GM18517 (cell line): ENCODE measurements at regions not wholly inside any gene's neighbourhood (a gene's known extent, or its start where the extent isn't known, plus 50 kb on each side); places are given as distances from the start of the nearest gene placed in this dataset.
"Not testable (repeated sequence)": the region's sequence is repeated elsewhere in the genome, so short reads cannot be mapped to it uniquely, and the experiment has no call there.

Source experiments
- ATAC-seq: cut with Tn5 transposase; IDR thresholded peaks from one replicate; pipeline ENCODE4 v1.9.1; 2021; ENCODE audit warnings: mild to moderate bottlenecking, moderate library complexity; ENCODE audit not compliant: unreplicated experiment

DNA sequence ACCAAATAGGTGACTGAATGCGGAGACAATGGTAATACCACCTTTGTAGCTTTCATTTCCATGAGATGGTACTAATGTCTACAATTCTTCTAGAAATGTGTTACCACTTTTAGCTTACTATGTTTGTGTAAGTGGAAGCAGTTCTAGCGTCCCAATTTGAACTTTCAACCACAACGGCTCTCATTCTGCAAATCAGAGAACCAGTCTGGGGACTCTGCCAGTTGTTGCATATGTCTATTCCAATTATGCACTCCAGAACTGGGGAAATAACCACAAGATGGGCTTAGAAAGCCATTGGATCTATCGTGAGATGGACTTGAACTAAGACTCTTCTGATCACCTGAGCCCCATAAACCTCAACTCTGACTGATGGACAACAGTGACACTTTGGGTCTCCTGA, 862.3 kb downstream of the SLITRK1 start:
- no peak for ATAC-seq

GRCh38 chr13:83009987-83010386, 872.3 kb downstream of the SLITRK1 start:
- ATAC-seq = no peak

DNA sequence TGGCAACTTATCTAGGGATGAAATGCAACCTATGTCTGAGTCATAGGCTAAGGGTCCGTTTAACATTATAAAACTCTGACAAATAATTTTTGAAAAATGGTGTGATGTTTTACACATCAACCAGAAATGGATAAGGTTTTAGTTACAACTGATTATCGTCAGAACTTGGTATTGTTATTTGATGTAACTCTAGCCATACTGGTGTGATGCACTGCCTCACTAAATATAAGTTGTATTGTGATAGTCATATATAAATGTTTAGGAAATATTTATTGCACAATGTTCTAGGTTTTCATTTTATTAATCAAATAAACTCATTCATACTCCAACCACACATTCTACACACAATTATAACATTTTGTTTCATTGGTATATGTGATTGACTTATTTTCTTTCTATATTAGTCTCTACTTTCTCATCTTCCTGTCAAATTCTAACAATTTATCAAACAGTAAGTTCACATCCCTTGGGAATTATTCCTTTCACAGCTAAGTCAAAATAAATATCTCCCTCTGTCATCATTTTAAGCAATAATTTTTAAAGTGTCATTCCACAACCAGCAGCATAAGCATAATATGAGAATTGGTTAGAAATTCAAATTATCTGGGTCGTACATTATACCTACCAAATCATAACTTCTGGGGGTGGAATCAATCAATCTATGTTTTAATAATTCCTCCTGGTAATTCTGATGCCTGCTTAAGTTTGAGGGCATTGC, 873.9 kb downstream of the SLITRK1 start:
- no peak for ATAC-seq

DNA sequence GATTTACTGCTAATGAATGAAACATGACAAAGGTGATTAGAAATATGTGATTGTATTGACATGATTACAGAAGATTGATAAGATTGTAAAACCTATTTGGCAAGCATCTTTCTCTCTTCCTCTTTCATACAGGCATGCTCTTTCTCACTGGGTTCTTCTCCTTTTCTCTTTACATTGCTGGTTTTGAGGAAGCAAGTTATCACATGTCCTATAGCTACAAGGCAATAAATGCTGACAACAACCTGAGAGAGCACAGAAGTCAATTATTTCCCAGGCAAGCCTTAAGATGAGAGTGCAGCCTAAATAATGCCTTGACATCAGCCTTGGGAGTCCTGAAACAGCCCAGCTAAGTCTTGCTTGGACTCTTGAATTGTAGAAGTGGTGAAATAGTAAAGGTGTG, 875.0 kb downstream of the SLITRK1 start:
- ATAC-seq = no peak

DNA sequence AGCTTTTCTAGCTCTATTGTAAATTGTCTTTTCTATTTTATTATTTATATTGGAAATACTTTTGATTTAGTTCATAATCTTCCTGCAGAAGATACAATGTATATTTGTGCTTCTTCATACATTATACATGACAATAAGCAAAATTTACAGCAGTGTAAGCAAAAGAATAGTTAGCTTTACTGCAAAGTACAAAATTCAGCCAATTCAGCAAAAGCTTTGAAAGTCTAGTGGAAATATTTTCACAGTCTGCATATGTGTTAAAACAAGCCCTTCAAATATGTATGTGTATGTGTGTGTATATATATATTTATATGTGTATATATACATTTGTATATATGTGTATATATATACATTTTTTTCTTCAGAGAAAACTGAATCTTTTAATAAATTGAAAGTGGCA, 879.1 kb downstream of the SLITRK1 start:
- no peak for ATAC-seq

- ATAC-seq = no peak
These were observed 888.9 kb downstream of the SLITRK1 start for GRCh38 chr13:82993417-82993816.

- no peak for ATAC-seq
These were observed 905.8 kb downstream of the SLITRK1 start for GRCh38 chr13:82976499-82976898.

- ATAC-seq = no peak
These were observed 918.8 kb downstream of the SLITRK1 start for GRCh38 chr13:82963226-82964099.

GRCh38 chr13:82962397-82962796, 919.9 kb downstream of the SLITRK1 start:
- no peak for ATAC-seq

DNA sequence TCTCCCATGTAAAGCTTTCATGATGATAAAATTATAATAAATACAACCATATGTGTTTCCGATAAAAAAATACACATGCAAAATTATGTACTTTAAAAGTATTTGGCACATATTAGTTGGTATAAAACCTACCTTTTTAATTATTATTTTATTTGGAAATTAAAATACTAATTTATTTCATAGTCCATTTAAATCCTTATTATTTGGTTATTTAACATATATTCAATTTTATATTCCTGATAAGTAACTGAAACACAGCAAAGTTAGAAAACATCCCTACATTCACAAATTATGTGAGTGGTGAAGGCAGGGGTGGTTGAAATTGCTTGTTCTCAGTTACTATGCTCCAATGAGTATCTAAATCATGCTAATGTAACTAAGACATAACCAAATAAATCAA, 920.5 kb downstream of the SLITRK1 start:
- ATAC-seq = no peak

DNA sequence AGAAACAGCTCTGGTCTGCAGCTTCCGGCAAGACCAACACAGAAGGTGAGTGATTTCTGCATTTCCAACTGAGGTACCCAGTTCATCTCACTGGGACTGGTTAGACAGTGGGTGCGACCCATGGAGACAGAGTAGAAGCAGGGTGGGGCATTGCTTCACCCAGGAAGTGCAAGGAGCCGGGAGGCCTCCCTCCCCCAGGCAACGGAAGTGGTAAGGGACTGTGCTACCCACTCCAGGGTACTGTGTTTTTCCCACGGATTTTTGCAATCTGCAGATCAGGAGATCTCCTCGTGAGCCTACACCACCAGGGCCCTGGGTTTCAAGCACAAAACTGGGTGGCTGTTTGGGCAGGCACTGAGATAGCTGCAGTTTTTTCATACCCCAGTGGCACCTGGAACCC, 929.9 kb downstream of the SLITRK1 start:
- not testable (repeated sequence) for ATAC-seq

GRCh38 chr13:82947683-82948082, 934.6 kb downstream of the SLITRK1 start:
- no peak for ATAC-seq

DNA sequence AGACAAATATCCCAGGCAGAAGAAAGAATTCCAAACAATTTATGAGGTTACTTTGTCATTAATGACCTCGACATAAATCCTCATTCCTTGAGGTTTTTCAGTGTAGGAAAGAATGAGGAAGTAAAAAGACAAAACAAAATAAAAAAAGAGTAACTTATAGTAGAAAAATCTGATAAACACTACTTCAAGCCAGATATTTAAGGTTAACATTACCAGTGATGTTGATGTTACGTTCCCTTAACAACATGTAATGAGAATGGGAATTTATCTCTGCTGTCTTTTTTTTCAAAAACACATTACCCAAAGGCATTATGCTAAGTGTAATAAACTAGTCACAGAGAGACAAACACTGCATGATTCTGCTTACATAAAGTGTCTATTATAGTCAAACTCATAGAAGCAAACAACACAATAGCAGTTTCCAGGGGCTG, 935.1 kb downstream of the SLITRK1 start:
- ATAC-seq = no peak

DNA sequence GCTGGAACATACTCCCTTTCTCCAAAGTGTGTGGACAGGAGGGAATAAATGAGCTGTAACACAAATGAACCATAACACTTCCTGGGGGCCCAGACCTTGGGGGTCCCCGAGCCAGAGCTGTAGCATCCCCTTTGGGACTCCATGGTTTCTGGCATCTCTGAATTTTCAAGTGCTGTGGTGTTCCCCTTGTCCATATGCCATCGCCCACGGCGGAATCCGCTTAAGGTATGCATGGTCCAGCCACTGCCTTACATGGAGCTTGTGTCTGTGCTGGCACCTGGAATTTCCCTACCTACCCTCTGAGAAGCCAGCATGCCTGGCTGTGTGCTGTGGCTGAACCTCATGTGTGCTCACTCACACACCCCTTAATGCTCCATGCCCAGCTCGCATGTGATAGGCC, 943.6 kb downstream of the SLITRK1 start:
- ATAC-seq = no peak

DNA sequence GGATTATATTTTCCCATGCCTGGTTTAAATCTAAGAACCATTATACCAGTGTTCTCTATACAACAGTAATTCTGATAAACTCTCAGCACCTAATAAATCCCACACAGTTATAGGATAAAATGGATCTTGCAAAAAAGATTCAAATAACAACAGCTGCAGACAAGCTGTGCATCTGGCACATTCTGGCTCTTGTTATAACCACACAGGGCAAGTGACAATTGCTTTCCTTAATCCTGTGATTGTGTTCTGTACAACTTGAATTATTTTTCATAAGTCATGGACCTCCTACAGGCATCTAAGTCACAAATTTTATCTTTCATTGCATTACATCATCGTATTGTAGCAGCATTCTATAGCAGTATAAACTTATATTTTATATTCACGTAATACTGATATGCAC, 948.3 kb downstream of the SLITRK1 start:
- no peak for ATAC-seq

DNA sequence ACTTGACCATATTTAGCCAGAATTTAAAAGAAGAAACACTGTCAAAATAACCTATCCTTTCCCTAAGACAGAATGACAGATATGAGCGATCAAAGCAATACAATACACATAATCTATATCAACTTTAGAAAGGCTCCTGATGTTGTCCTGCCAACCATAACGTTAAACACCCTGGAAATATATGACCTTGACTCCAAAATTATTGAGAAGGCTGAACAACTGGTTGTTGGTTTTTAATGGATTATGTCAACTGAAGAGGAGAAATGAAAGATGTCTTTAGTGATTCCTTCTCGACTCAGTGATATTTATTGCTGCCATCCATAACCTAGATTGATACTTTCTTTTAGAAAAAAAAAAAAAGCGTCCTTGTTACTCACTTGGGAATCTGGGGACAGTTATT, 957.2 kb downstream of the SLITRK1 start:
- ATAC-seq = no peak

- no peak for ATAC-seq
These were observed 964.3 kb downstream of the SLITRK1 start for GRCh38 chr13:82917984-82918383.

DNA sequence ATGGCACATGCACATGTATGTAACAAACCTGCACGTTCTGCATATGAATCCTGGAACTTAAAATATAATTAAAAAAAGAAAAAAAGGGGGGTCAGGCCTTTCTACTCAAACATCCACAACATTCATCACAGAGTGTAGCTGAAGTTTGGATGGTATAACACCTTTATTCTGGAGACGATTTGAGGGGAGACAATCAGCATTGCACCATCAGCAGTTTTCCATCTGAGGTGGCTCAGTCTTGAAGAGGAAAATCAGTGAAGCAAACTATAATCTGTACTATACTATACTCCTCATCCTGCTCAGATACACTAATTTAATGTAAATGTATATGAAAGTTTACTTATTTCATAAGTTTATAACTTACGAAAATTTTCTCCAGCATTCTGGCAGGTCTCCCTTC, 969.7 kb downstream of the SLITRK1 start:
- ATAC-seq = no peak

DNA sequence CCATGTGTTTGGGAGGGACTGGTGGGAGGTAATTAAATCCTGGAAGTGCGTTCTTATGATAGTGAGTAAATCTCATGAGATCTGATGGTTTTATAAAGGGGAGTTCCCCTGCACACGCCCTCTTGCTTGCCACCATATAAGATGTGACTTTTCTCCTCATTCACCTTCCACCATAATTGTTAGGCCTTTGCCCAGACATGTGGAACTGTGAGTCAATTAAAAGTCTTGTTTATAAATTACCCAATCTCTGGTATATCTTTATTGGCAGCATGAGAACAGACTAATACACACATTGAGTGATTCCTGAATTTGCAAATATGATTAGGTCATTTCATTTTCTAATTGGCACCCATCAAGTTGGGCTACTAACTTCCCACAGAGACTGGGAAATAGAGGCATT, 977.2 kb downstream of the SLITRK1 start:
- no peak for ATAC-seq

DNA sequence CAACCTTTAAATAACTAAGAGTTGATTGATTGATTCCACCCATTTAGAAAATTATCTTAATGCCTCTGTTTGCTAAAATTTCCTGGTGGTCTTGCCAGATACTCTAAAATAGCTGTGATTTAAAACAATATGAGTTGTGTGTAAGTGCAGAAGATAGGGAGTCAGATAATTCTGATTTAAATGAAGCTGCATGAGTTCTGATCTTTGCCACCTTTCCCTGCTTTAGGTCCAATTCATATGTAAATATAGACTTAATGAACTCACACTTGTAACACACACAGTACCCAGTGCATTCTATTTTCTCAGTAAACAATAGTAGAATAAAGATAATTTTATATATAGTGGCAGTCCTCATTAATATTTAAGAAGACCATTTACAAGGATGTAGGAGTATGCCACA, 981.8 kb downstream of the SLITRK1 start:
- ATAC-seq = no peak

- no peak for ATAC-seq
These were observed 983.7 kb downstream of the SLITRK1 start for GRCh38 chr13:82898586-82898985.

DNA sequence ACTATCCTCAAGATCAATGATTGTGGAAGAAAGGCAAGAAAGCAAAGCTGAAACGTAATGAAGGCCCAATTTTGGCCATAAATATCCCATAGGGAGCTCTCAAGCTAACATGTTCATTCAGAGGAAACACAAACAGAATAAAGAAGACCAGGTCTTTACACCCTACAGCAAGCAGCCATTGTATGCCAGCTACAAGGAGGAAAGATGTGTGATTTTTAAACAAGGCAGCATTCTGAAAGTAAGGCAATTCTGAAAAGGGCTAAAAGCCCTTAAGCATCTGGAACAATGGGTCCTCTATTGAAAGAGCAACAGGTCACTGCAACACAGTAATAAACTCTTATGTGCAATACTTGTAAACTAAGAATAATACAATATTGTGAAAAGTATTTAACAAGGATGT, 1002.4 kb downstream of the SLITRK1 start:
- no peak for ATAC-seq
